Osteoblast (primary cell): ENCODE measurements at regions not wholly inside any gene's neighbourhood (a gene's known extent, or its start where the extent isn't known, plus 50 kb on each side); places are given as distances from the start of the nearest gene placed in this dataset.
"Not testable (repeated sequence)": the region's sequence is repeated elsewhere in the genome, so short reads cannot be mapped to it uniquely, and the experiment has no call there.

Experiments used
- DNase-seq: peaks from one replicate; pipeline ENCODE4 v3.0.0; 2011; ENCODE audit warnings: low spot score, mixed read lengths; ENCODE audit not compliant: insufficient read length; ENCODE audit errors: missing footprints
- H2AFZ ChIP-seq: 2 replicates; pipeline ENCODE4 v1.6.0; 2011; ENCODE audit warnings: mild to moderate bottlenecking, low read length
- H3K27ac ChIP-seq: 2 replicates; pipeline ENCODE4 v1.5.1; 2011; ENCODE audit warnings: mild to moderate bottlenecking, low read depth, low read length, moderate library complexity
- H3K27me3 ChIP-seq: 2 replicates; pipeline ENCODE4 v1.6.0; 2012; ENCODE audit warnings: mild to moderate bottlenecking, control low read depth, inconsistent platforms, low read length, moderate library complexity; ENCODE audit not compliant: insufficient read depth
- H3K36me3 ChIP-seq: 2 replicates; pipeline ENCODE4 v1.5.1; 2011; ENCODE audit warnings: mild to moderate bottlenecking, low read length, control low read depth, moderate library complexity; ENCODE audit not compliant: insufficient read depth
- H3K4me1 ChIP-seq: 2 replicates; pipeline ENCODE4 v1.5.1; 2011; ENCODE audit warnings: mild to moderate bottlenecking, low read length, control low read depth, moderate library complexity; ENCODE audit not compliant: insufficient read depth
- H3K4me2 ChIP-seq: 2 replicates; pipeline ENCODE4 v1.6.0; 2011; ENCODE audit warnings: mild to moderate bottlenecking, low read length; ENCODE audit not compliant: insufficient read depth
- H3K4me3 ChIP-seq: fragments of 200-600 bp; sonication (generic); 3 replicates; pipeline ENCODE4 v1.5.1; 2012; ENCODE audit warnings: mild to moderate bottlenecking, low read length, inconsistent platforms; ENCODE audit not compliant: insufficient read depth
- H3K79me2 ChIP-seq: 2 replicates; pipeline ENCODE4 v1.6.0; 2012; ENCODE audit warnings: mild to moderate bottlenecking, low read length, control low read depth, inconsistent platforms; ENCODE audit not compliant: insufficient read depth
- H3K9me3 ChIP-seq: 2 replicates; pipeline ENCODE4 v1.5.1; 2011; ENCODE audit warnings: low read depth, low read length, control low read depth
- H4K20me1 ChIP-seq: 2 replicates; pipeline ENCODE4 v1.6.0; 2012; ENCODE audit warnings: mild to moderate bottlenecking, low read length, control low read depth; ENCODE audit not compliant: insufficient read depth
- CTCF ChIP-seq: IDR thresholded peaks from 2 replicates; pipeline ENCODE4 v1.5.1; 2011; ENCODE audit warnings: mild to moderate bottlenecking, low read depth, low read length, moderate library complexity; ENCODE audit errors: extremely low read depth

DNA sequence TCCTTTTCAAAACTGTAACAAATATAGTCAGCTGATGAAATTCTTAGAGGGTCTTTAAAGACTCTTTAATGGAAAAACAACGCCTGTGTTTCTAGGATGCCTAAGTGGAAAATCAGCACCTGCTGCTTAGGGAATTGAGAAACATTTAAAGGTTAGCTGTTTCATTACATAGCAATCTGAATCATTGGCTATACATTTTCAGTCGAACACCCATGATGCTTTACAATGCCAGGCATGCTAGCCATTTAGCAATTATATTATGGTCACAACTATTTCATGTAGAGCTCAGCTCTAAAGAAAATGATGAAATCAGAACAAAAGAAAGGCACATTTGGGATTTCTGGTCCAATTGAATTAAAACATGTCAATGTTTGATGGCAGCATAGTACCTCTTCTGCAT is 270.3 kb upstream of the SYNCRIP start:
- Histone ChIP-seq H2AFZ (no peak overlapping the region), H4K20me1 (no peaks in the 10 kb centered on the region), H3K79me2 (no peaks in the 10 kb centered on the region), H3K36me3 (no peaks in the 10 kb centered on the region), H3K27ac (no peak overlapping the region), H3K4me3 (no peak overlapping the region), H3K4me1 (no peaks in the 10 kb centered on the region), H3K4me2 (no peak overlapping the region), H3K9me3 (no peaks in the 10 kb centered on the region), H3K27me3 (no peaks in the 10 kb centered on the region)
- DNase-seq: no peak
- TF ChIP-seq CTCF: no peak

- H3K9me3 ChIP-seq: no peaks in the 10 kb centered on the region
- H3K4me2 ChIP-seq: no peak overlapping the region
- TF ChIP-seq CTCF: no peak
- no peaks in the 10 kb centered on the region for H3K27me3 ChIP-seq
- no peak for DNase-seq
- H4K20me1 ChIP-seq: no peaks in the 10 kb centered on the region
- H3K27ac ChIP-seq: no peak overlapping the region
- no peaks in the 10 kb centered on the region for H3K36me3 ChIP-seq
- H3K79me2 ChIP-seq: no peaks in the 10 kb centered on the region
- no peak overlapping the region for H3K4me3 ChIP-seq
- H3K4me1 ChIP-seq: no peaks in the 10 kb centered on the region
- H2AFZ ChIP-seq: no peak overlapping the region
Observed at GRCh38 chr6:85912582-85912981, 269.9 kb upstream of the SYNCRIP start.

DNA sequence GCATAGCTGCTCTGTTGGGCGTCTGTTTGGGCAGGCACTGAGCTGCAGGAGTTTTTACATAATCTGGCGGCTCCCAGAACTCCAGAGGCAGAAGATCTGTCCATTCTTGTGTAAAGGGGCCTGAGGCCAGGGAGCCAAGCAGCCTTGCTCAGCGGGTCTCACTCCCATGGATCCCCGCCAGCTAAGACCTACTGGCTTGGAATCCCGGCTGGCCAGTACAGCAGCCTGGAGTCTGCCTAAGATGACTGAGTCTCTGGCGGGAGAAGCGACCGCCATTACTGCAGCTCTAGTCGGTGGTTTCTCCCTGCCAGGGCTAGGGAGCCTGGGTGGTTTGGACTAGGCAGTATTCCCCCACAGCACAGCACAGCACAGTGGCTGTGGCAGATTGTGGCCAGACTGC is 268.4 kb upstream of the SYNCRIP start:
- no peak for DNase-seq
- TF ChIP-seq CTCF: no peak

GRCh38 chr6:85908120-85908519 is 265.4 kb upstream of the SYNCRIP start:
- H4K20me1 ChIP-seq, H3K27me3 ChIP-seq, H3K79me2 ChIP-seq, H2AFZ ChIP-seq, H3K4me3 ChIP-seq, H3K36me3 ChIP-seq, H3K4me1 ChIP-seq, H3K27ac ChIP-seq, H3K9me3 ChIP-seq, H3K4me2 ChIP-seq, DNase-seq: not testable (repeated sequence)

More for the DNA sequence above, 268.4 kb upstream of the SYNCRIP start:
- Histone ChIP-seq H3K9me3 (no peaks in the 10 kb centered on the region), H4K20me1 (no peaks in the 10 kb centered on the region), H3K79me2 (no peaks in the 10 kb centered on the region), H3K27me3 (no peaks in the 10 kb centered on the region), H3K4me3 (no peak overlapping the region), H3K27ac (no peak overlapping the region), H2AFZ (no peak overlapping the region), H3K4me2 (no peak overlapping the region), H3K36me3 (no peaks in the 10 kb centered on the region), H3K4me1 (no peaks in the 10 kb centered on the region)

- no peak for DNase-seq
- Histone ChIP-seq H3K79me2 (no peaks in the 10 kb centered on the region), H3K27ac (no peak overlapping the region), H3K27me3 (no peaks in the 10 kb centered on the region), H3K4me3 (no peak overlapping the region), H3K9me3 (no peaks in the 10 kb centered on the region), H3K36me3 (no peaks in the 10 kb centered on the region), H3K4me1 (no peaks in the 10 kb centered on the region), H3K4me2 (no peak overlapping the region), H4K20me1 (no peaks in the 10 kb centered on the region), H2AFZ (no peak overlapping the region)
- TF ChIP-seq CTCF: no peak
Observed at GRCh38 chr6:85892346-85892745, 249.7 kb upstream of the SYNCRIP start.
